DOHH2 (cell line): ENCODE measurements at regions not wholly inside any gene's neighbourhood (a gene's known extent, or its start where the extent isn't known, plus 50 kb on each side); places are given as distances from the start of the nearest gene placed in this dataset.

Source experiments
- CTCF ChIP-seq: fragments of 200-600 bp; sonication (generic); IDR thresholded peaks from one replicate; pipeline ENCODE4 v1.5.1; 2014; ENCODE audit warnings: antibody characterized with exemption, mild to moderate bottlenecking, low read depth, low read length; ENCODE audit not compliant: poor library complexity, severe bottlenecking
- EZH2phosphoT487 ChIP-seq: fragments of 200-600 bp; sonication (generic); IDR thresholded peaks from 2 replicates; pipeline ENCODE4 v1.6.1; 2017; ENCODE audit warnings: borderline replicate concordance, mild to moderate bottlenecking, antibody characterized with exemption, low read length, moderate library complexity, mixed read lengths

- no peak for TF ChIP-seq CTCF
- TF ChIP-seq EZH2phosphoT487: no peak
These were observed 1538.3 kb upstream of the FLRT2 start for GRCh38 chr14:83991666-83992065.
